ENCODE measurements at regions not wholly inside any gene's neighbourhood (a gene's known extent, or its start where the extent isn't known, plus 50 kb on each side); places are given as distances from the start of the nearest gene placed in this dataset.
"Not testable (repeated sequence)": the region's sequence is repeated elsewhere in the genome, so short reads cannot be mapped to it uniquely, and the experiment has no call there.

GRCh38 chr9:81073821-81074220 is 615.5 kb downstream of the TLE1 start:
- DNase-seq (ENCODE audit: low read depth): no peak

- no peak for DNase-seq (ENCODE audit: low read depth)
These were observed 616.6 kb downstream of the TLE1 start for GRCh38 chr9:81072758-81073157.

GRCh38 chr9:81071108-81071507 is 618.2 kb downstream of the TLE1 start:
- no peak for DNase-seq (ENCODE audit: low read depth)

- no peak for DNase-seq (ENCODE audit: low read depth)
These were observed 618.7 kb downstream of the TLE1 start for GRCh38 chr9:81070689-81071088.

GRCh38 chr9:81069923-81070322 is 619.4 kb downstream of the TLE1 start:
- DNase-seq (ENCODE audit: low read depth): no peak

- DNase-seq (ENCODE audit: low read depth): no peak
These were observed 620.1 kb downstream of the TLE1 start for GRCh38 chr9:81069038-81069795.

GRCh38 chr9:81062995-81063394 is 626.4 kb downstream of the TLE1 start:
- not testable (repeated sequence) for DNase-seq (ENCODE audit: low read depth)

GRCh38 chr9:81058782-81059181 is 630.6 kb downstream of the TLE1 start:
- no peak for DNase-seq (ENCODE audit: low read depth)

GRCh38 chr9:81053298-81054025 is 635.9 kb downstream of the TLE1 start:
- no peak for DNase-seq (ENCODE audit: low read depth)

- DNase-seq (ENCODE audit: low read depth): no peak
These were observed 636.5 kb downstream of the TLE1 start for GRCh38 chr9:81052846-81053245.

- no peak for DNase-seq (ENCODE audit: low read depth)
These were observed 642.1 kb downstream of the TLE1 start for GRCh38 chr9:81047280-81047679.

GRCh38 chr9:81045658-81046057 is 643.7 kb downstream of the TLE1 start:
- DNase-seq (ENCODE audit: low read depth): no peak

GRCh38 chr9:81037889-81038288 is 651.5 kb downstream of the TLE1 start:
- DNase-seq (ENCODE audit: low read depth): no peak

GRCh38 chr9:81035601-81036000 is 653.7 kb downstream of the TLE1 start:
- DNase-seq (ENCODE audit: low read depth): no peak

- no peak for DNase-seq (ENCODE audit: low read depth)
These were observed 654.2 kb downstream of the TLE1 start for GRCh38 chr9:81035171-81035570.

- DNase-seq (ENCODE audit: low read depth): no peak
These were observed 656.5 kb downstream of the TLE1 start for GRCh38 chr9:81032831-81033230.

- no peak for DNase-seq (ENCODE audit: low read depth)
These were observed 657.2 kb downstream of the TLE1 start for GRCh38 chr9:81032030-81032572.

GRCh38 chr9:81031422-81032029 is 657.8 kb downstream of the TLE1 start:
- DNase-seq (ENCODE audit: low read depth): no peak

- DNase-seq (ENCODE audit: low read depth): no peak
These were observed 659.3 kb downstream of the TLE1 start for GRCh38 chr9:81030027-81030426.

GRCh38 chr9:81028504-81028903 is 660.8 kb downstream of the TLE1 start:
- DNase-seq (ENCODE audit: low read depth): no peak

- DNase-seq (ENCODE audit: low read depth): no peak
These were observed 667.2 kb downstream of the TLE1 start for GRCh38 chr9:81022177-81022576.

GRCh38 chr9:81014945-81015344 is 674.4 kb downstream of the TLE1 start:
- not testable (repeated sequence) for DNase-seq (ENCODE audit: low read depth)

GRCh38 chr9:81013191-81013590 is 676.2 kb downstream of the TLE1 start:
- DNase-seq (ENCODE audit: low read depth): not testable (repeated sequence)

Measured in stimulated activated CD8-positive, alpha-beta memory T cell treated with anti-CD3 and anti-CD28 coated beads, Interleukin-15, amount 100 ng/mL, for 1 hour (primary cell).